Vagina (tissue), 2 donors: ENCODE measurements at regions not wholly inside any gene's neighbourhood (a gene's known extent, or its start where the extent isn't known, plus 50 kb on each side); places are given as distances from the start of the nearest gene placed in this dataset.

ENCODE experiments used
- POLR2A ChIP-seq, 2 donors: fragments of 450-650 bp; IDR thresholded peaks; one replicate each; pipeline ENCODE4 v1.6.1; 2017; ENCODE audit warnings: antibody characterized with exemption in 2 of 2, mild to moderate bottlenecking in 2 of 2, moderate library complexity in 2 of 2
- TF ChIP-seq, protein P1 (sequence below), 3 experiments: fragments of 450-650 bp in 2 of 3; fragments of 200-600 bp in 1 of 3; sonication (generic) in 1 of 3; IDR thresholded peaks; one replicate each; pipeline ENCODE4 v1.5.1; 2017 to 2019; ENCODE audit warnings: antibody characterized with exemption in 3 of 3, mild to moderate bottlenecking in 2 of 3, moderate library complexity in 2 of 3

DNA sequence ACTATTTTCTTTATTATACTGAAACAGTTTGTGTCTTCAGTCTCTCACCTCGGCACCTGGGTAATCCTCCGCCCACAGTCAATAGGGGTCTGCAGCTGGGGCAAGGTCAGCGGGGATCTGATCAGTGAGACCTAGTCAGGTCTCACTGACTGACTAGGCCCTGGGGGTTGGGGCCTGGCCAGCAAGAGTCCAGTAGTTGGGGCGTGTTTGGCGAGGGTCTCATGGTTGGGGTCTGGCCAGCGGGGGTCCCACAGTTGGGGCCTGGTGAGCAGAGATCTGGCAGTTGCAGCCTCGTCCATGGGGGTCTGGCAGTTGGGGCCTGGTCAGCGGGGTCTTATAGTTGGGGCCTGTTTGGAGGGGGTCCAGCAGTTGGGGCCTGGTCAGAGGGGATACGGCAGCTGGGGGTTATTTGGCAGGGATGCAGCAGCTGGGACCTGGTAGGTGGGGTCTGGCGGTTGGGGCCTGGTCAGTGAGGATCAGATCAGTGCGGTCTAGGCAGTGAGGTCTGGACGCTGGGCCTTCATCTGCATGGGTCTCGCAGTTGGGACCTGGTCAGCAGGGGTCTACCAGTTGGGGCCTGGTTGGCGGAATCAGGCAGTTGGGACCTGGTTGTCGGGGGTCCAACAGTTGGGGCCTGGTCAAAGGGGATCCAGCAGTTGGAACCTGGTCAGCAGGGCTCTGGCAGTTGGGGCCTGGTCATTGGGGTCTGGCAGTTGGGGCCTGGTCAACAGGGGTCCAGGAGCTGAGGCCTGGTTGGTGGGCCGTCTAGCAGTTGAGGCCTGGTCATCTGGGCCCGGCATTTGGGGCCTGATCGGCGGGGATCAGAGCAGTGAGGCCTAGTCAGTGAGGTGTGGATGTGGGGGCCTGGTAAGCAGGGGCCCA is 61.1 kb upstream of the TPM4 start:
- TF ChIP-seq, protein P1, sequence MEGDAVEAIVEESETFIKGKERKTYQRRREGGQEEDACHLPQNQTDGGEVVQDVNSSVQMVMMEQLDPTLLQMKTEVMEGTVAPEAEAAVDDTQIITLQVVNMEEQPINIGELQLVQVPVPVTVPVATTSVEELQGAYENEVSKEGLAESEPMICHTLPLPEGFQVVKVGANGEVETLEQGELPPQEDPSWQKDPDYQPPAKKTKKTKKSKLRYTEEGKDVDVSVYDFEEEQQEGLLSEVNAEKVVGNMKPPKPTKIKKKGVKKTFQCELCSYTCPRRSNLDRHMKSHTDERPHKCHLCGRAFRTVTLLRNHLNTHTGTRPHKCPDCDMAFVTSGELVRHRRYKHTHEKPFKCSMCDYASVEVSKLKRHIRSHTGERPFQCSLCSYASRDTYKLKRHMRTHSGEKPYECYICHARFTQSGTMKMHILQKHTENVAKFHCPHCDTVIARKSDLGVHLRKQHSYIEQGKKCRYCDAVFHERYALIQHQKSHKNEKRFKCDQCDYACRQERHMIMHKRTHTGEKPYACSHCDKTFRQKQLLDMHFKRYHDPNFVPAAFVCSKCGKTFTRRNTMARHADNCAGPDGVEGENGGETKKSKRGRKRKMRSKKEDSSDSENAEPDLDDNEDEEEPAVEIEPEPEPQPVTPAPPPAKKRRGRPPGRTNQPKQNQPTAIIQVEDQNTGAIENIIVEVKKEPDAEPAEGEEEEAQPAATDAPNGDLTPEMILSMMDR (IDR thresholded peaks at IDR 0.05) = no peak
- TF ChIP-seq POLR2A (IDR thresholded peaks at IDR 0.05) = no peak
